Muscle layer of colon (tissue), 2 donors: ENCODE measurements at regions not wholly inside any gene's neighbourhood (a gene's known extent, or its start where the extent isn't known, plus 50 kb on each side); places are given as distances from the start of the nearest gene placed in this dataset.
"Not testable (repeated sequence)": the region's sequence is repeated elsewhere in the genome, so short reads cannot be mapped to it uniquely, and the experiment has no call there.

Experiments used
- H3K27ac ChIP-seq: one replicate; pipeline ENCODE4 v1.7.0; 2013; ENCODE audit warnings: low read depth, mild to moderate bottlenecking, low read length, moderate library complexity
- H3K27me3 ChIP-seq, 2 donors: one replicate each; pipeline ENCODE4 v1.7.0; 2013; ENCODE audit warnings: low read length in 2 of 2, mild to moderate bottlenecking in 2 of 2; ENCODE audit not compliant: insufficient read depth in 2 of 2, control insufficient read depth in 1 of 2
- H3K36me3 ChIP-seq: one replicate; pipeline ENCODE4 v1.7.0; 2013; ENCODE audit warnings: mild to moderate bottlenecking, low read length; ENCODE audit not compliant: insufficient read depth
- H3K4me1 ChIP-seq: one replicate; pipeline ENCODE4 v1.7.0; 2013; ENCODE audit warnings: mild to moderate bottlenecking, low read length; ENCODE audit not compliant: insufficient read depth
- H3K4me3 ChIP-seq, 2 donors: one replicate each; pipeline ENCODE4 v1.7.0; 2013; ENCODE audit warnings: low read length in 2 of 2, low read depth in 1 of 2, mild to moderate bottlenecking in 1 of 2, moderate library complexity in 1 of 2
- H3K9ac ChIP-seq: one replicate; pipeline ENCODE4 v1.7.0; 2013; ENCODE audit warnings: low read length
- H3K9me3 ChIP-seq: one replicate; pipeline ENCODE4 v1.7.0; 2013; ENCODE audit warnings: mild to moderate bottlenecking, low read length
- donor health status: abdominal sarcoma.
- donor health status: Adenocarcinoma of cecum.

DNA sequence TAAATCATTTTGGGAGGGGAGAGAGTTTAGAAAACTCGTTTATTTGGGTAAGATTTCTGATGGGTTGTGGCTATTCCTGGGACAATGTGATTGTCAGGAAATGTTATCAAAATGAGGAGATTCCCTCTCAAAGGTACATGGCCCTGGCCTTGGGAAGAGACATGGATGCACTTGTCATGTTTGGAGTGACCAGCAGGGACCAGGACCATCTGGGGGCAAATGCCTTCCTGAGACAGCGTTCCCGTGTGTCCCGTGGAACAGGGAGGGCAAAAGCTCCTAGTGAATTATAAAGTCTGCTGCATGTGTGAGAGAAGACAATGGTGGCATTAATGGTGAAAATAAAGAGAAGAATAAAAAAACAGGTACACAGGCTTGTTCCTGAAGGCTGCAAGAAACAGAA is 317.3 kb downstream of the ZNF536 start:
- Histone ChIP-seq H3K9me3 (no peaks in the 10 kb centered on the region), H3K36me3 (no peaks in the 10 kb centered on the region), H3K27ac (no peak overlapping the region), H3K27me3 (no peaks in the 10 kb centered on the region), H3K4me1 (peaks cover 12% of the 10 kb centered on the region), H3K4me3 (no peak overlapping the region), H3K9ac (no peak overlapping the region)

GRCh38 chr19:30688696-30689095 is 316.5 kb downstream of the ZNF536 start:
- Histone ChIP-seq H3K27ac (no peak overlapping the region), H3K9me3 (no peaks in the 10 kb centered on the region), H3K36me3 (no peaks in the 10 kb centered on the region), H3K4me3 (no peak overlapping the region), H3K4me1 (peaks cover 12% of the 10 kb centered on the region), H3K27me3 (no peaks in the 10 kb centered on the region), H3K9ac (no peak overlapping the region)

GRCh38 chr19:30686826-30687566 is 314.8 kb downstream of the ZNF536 start:
- peak overlapping the region in 1 of 2 donors; percentile 39 for H3K4me3 ChIP-seq
- H3K9me3 ChIP-seq = no peaks in the 10 kb centered on the region
- H3K36me3 ChIP-seq = no peaks in the 10 kb centered on the region
- H3K4me1 ChIP-seq = peaks cover 3% of the 10 kb centered on the region
- H3K27ac ChIP-seq = no peak overlapping the region
- no peak overlapping the region for H3K9ac ChIP-seq
- no peaks in the 10 kb centered on the region for H3K27me3 ChIP-seq

- Histone ChIP-seq H3K27me3 (no peaks in the 10 kb centered on the region), H3K4me1 (no peaks in the 10 kb centered on the region), H3K9ac (no peak overlapping the region), H3K4me3 (peak overlapping the region in 1 of 2 donors; percentile 39), H3K36me3 (no peaks in the 10 kb centered on the region), H3K9me3 (no peaks in the 10 kb centered on the region), H3K27ac (no peak overlapping the region)
Measured at GRCh38 chr19:30686176-30686820, 314.1 kb downstream of the ZNF536 start.

DNA sequence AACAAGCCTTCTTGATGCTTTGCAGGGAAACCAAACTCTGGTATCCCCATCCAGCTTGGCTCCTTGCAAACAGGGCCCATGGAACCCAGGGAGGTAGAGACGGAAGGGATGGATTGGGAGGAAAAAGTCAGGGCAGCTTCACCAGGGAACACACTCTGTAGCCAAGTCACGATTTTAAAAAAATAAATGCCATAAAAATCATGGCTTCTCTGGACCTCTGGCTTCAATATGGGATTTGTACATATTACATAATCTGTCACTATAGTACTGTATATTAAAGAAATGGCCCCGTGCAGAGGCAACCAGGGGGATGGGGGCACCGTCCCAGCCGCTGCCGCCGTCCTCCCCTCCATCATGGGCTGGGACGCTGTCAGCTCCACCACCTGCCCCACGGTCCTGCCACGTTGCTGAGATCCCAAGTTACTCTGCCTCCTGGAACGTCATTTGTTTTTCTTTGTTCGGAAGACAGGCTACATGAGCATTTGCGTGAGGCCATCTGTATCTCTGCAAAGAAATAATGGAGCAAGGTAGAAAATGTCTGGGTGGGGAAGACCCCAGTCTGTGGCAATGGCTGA is 313.3 kb downstream of the ZNF536 start:
- no peak overlapping the region for H3K27ac ChIP-seq
- no peak overlapping the region for H3K9ac ChIP-seq
- no peaks in the 10 kb centered on the region for H3K9me3 ChIP-seq
- no peak overlapping the region for H3K4me3 ChIP-seq
- H3K36me3 ChIP-seq = no peaks in the 10 kb centered on the region
- no peaks in the 10 kb centered on the region for H3K27me3 ChIP-seq
- no peaks in the 10 kb centered on the region for H3K4me1 ChIP-seq

DNA sequence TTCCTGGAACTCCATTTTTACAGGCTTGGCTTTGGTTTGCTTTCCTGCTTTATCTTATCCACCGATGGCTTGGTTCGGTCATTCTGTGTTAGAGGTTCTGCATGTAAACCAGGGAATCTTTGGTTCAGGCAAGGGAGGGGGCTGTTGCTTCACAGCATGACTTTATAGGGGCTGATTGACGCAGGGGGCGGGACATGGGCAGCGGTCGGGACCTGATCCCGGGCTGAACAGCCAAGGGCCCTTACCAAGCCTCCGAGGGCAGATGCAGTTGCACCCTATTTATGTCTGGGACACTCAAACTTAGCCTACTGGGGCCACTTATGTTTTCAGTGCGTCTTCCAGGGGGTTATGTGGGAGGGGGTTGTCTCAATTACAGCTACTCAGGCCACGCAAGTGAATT is 312.4 kb downstream of the ZNF536 start:
- H3K4me3 ChIP-seq = no peak overlapping the region
- no peaks in the 10 kb centered on the region for H3K36me3 ChIP-seq
- H3K27ac ChIP-seq = no peak overlapping the region
- no peaks in the 10 kb centered on the region for H3K9me3 ChIP-seq
- H3K4me1 ChIP-seq = no peaks in the 10 kb centered on the region
- no peaks in the 10 kb centered on the region for H3K27me3 ChIP-seq
- H3K9ac ChIP-seq = no peak overlapping the region

DNA sequence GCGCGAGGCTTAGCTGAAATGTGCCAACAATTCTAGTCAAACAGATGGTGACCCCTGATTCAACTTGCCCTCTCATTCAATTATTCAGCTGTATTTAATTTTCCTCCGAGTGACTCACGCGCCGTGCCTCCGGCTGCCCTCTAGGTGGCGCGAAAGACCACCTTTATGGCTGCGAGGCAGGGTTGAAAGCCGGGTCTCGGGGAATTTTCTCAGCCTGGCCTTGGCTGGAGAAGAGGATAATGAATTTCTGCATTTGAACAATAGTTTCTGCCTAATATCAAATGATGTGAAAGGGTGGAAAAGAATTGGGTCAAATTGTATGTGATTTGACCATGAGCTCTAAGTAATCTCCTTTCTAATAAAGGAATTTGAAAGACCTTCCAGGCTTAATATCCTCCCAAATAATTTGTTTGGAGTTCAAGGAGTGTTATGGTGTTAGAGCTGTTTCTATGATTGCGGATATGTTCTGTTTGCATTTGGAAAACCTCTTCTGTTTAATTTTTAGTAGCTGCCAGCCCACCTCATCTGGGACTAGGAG is 310.9 kb downstream of the ZNF536 start:
- Histone ChIP-seq H3K9ac (no peak overlapping the region), H3K27ac (no peak overlapping the region), H3K36me3 (no peaks in the 10 kb centered on the region), H3K4me3 (no peak overlapping the region), H3K27me3 (no peaks in the 10 kb centered on the region), H3K4me1 (no peaks in the 10 kb centered on the region), H3K9me3 (no peaks in the 10 kb centered on the region)

- H3K4me1 ChIP-seq = no peaks in the 10 kb centered on the region
- no peak overlapping the region for H3K9ac ChIP-seq
- no peak overlapping the region for H3K4me3 ChIP-seq
- H3K36me3 ChIP-seq = no peaks in the 10 kb centered on the region
- no peak overlapping the region for H3K27ac ChIP-seq
- H3K9me3 ChIP-seq = no peaks in the 10 kb centered on the region
- H3K27me3 ChIP-seq = no peaks in the 10 kb centered on the region
Measured at GRCh38 chr19:30682146-30682998, 310.2 kb downstream of the ZNF536 start.

- no peak overlapping the region for H3K9ac ChIP-seq
- H3K27me3 ChIP-seq = no peaks in the 10 kb centered on the region
- no peaks in the 10 kb centered on the region for H3K4me1 ChIP-seq
- no peak overlapping the region for H3K4me3 ChIP-seq
- H3K36me3 ChIP-seq = no peaks in the 10 kb centered on the region
- no peak overlapping the region for H3K27ac ChIP-seq
- H3K9me3 ChIP-seq = no peaks in the 10 kb centered on the region
Measured at GRCh38 chr19:30681162-30682100, 309.2 kb downstream of the ZNF536 start.

DNA sequence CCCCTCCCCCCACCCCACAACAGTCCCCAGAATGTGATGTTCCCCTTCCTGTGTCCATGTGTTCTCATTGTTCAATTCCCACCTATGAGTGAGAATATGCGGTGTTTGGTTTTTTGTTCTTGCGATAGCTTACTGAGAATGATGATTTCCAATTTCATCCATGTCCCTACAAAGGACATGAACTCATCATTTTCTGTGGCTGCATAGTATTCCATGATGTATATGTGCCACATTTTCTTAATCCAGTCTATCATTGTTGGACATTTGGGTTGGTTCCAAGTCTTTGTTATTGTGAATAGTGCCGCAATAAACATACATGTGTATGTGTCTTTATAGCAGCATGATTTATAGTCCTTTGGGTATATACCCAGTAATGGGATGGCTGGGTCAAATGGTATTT is 308.2 kb downstream of the ZNF536 start:
- H3K27me3 ChIP-seq, H3K4me3 ChIP-seq, H3K27ac ChIP-seq, H3K9me3 ChIP-seq, H3K4me1 ChIP-seq, H3K36me3 ChIP-seq, H3K9ac ChIP-seq: not testable (repeated sequence)
